Endodermal cell (in vitro differentiated cells): ENCODE measurements at regions not wholly inside any gene's neighbourhood (a gene's known extent, or its start where the extent isn't known, plus 50 kb on each side); places are given as distances from the start of the nearest gene placed in this dataset.
"Not testable (repeated sequence)": the region's sequence is repeated elsewhere in the genome, so short reads cannot be mapped to it uniquely, and the experiment has no call there.

ENCODE experiments used
- DNase-seq: peaks from one replicate; pipeline ENCODE4 v3.0.0-alpha.2; 2017
- H3K27ac ChIP-seq: 2 replicates; pipeline ENCODE4 v1.5.1; 2013; ENCODE audit warnings: mild to moderate bottlenecking, low read depth, low read length, moderate library complexity
- H3K27me3 ChIP-seq: 2 replicates; pipeline ENCODE4 v1.6.1; 2013; ENCODE audit warnings: mild to moderate bottlenecking, low read length, moderate library complexity; ENCODE audit not compliant: insufficient read depth, control insufficient read depth, poor library complexity, severe bottlenecking
- H3K36me3 ChIP-seq: 2 replicates; pipeline ENCODE4 v1.7.0; 2013; ENCODE audit warnings: mild to moderate bottlenecking, low read length, moderate library complexity; ENCODE audit not compliant: control insufficient read depth, insufficient read depth
- H3K4me1 ChIP-seq: one replicate; pipeline ENCODE4 v1.7.0; 2013; ENCODE audit warnings: low read length; ENCODE audit not compliant: control insufficient read depth, insufficient read depth
- H3K4me3 ChIP-seq: 2 replicates; pipeline ENCODE4 v1.5.1; 2013; ENCODE audit warnings: mild to moderate bottlenecking, low read length, moderate library complexity
- H3K9ac ChIP-seq: 2 replicates; pipeline ENCODE4 v1.6.1; 2013; ENCODE audit warnings: mild to moderate bottlenecking, low read length, moderate library complexity; ENCODE audit not compliant: poor library complexity, severe bottlenecking; ENCODE audit errors: extremely low read depth
- H3K9me3 ChIP-seq: 2 replicates; pipeline ENCODE4 v1.6.1; 2013; ENCODE audit warnings: mild to moderate bottlenecking, low read length, moderate library complexity; ENCODE audit not compliant: control insufficient read depth
- H3K27ac Mint-ChIP-seq: 2 replicates; pipeline ENCODE4 v1.8.0; 2020; ENCODE audit warnings: mixed read lengths
- H3K27me3 Mint-ChIP-seq: 2 replicates; pipeline ENCODE4 v1.8.0; 2021; ENCODE audit warnings: mild to moderate bottlenecking, mixed read lengths; ENCODE audit not compliant: insufficient read depth
- H3K36me3 Mint-ChIP-seq: 2 replicates; pipeline ENCODE4 v1.8.0; 2020; ENCODE audit warnings: low read depth, mixed read lengths
- H3K4me1 Mint-ChIP-seq: 2 replicates; pipeline ENCODE4 v1.8.0; 2020; ENCODE audit warnings: mixed read lengths
- H3K4me3 Mint-ChIP-seq: 2 replicates; pipeline ENCODE4 v1.8.0; 2020; ENCODE audit warnings: mild to moderate bottlenecking, moderate library complexity, mixed read lengths
- H3K9me3 Mint-ChIP-seq: 2 replicates; pipeline ENCODE4 v1.8.0; 2020; ENCODE audit warnings: mild to moderate bottlenecking, mixed read lengths
- CTCF ChIP-seq: fragments of 200-600 bp; sonication (generic); conservative IDR thresholded peaks from 2 replicates; pipeline ENCODE4 v1.5.0; 2021; ENCODE audit warnings: antibody characterized with exemption, mild to moderate bottlenecking
- WGBS, 2 experiments: methylation state at CpG; one replicate each; pipeline versions ENCODE4 v1.1.5 to v1.1.7; 2013; ENCODE audit warnings: missing lambda C conversion rate in 2 of 2, mixed read lengths in 1 of 2; ENCODE audit not compliant: insufficient coverage in 1 of 2, insufficient read length in 1 of 2; 5-methylcytosine and 5-hydroxymethylcytosine counted together

- H3K4me1 Mint-ChIP-seq = peaks cover 8% of the 10 kb centered on the region
- no peaks in the 10 kb centered on the region for H3K36me3 Mint-ChIP-seq
- Histone ChIP-seq H3K27me3 (no peaks in the 10 kb centered on the region), H3K36me3 (no peaks in the 10 kb centered on the region), H3K9ac (no peak overlapping the region), H3K27ac (no peak overlapping the region), H3K9me3 (no peaks in the 10 kb centered on the region), H3K4me3 (no peak overlapping the region), H3K4me1 (no peaks in the 10 kb centered on the region)
- no peak overlapping the region for H3K27ac Mint-ChIP-seq
- peaks cover 25% of the 10 kb centered on the region for H3K27me3 Mint-ChIP-seq
- TF ChIP-seq CTCF = no peak
- peak; percentile 63 for DNase-seq
- peak overlapping the region; percentile 61 for H3K4me3 Mint-ChIP-seq
- WGBS, 2 experiments = 87 to 90% methylated on average over 8 to 17 of the region's 17 CpGs
- no peaks in the 10 kb centered on the region for H3K9me3 Mint-ChIP-seq
These were observed 103.5 kb upstream of the SIMC1 start for GRCh38 chr5:176134529-176135223.

- not testable (repeated sequence) for H3K9ac ChIP-seq, H3K27ac ChIP-seq, H3K27ac Mint-ChIP-seq, H3K4me1 ChIP-seq, DNase-seq, H3K27me3 ChIP-seq, H3K4me1 Mint-ChIP-seq, H3K4me3 Mint-ChIP-seq, H3K4me3 ChIP-seq, H3K27me3 Mint-ChIP-seq
- H3K36me3 ChIP-seq = peaks cover 36% of the 10 kb centered on the region
- peaks cover 27% of the 10 kb centered on the region for H3K9me3 ChIP-seq
- Mint-ChIP-seq H3K36me3 (peaks cover 44% of the 10 kb centered on the region), H3K9me3 (peaks cover 13% of the 10 kb centered on the region)
- 95% methylated on average over 1 of the region's 1 CpG; no CpG with 5 or more reads in 1 of the 2 experiments for WGBS, 2 experiments
These were observed 98.1 kb upstream of the SIMC1 start for GRCh38 chr5:176140138-176140537.

GRCh38 chr5:176144508-176144907 lies 93.7 kb upstream of the SIMC1 start:
- Mint-ChIP-seq H3K4me3 (no peak overlapping the region), H3K4me1 (peaks cover 5% of the 10 kb centered on the region), H3K27ac (no peak overlapping the region), H3K27me3 (peaks cover 8% of the 10 kb centered on the region), H3K36me3 (peaks cover 46% of the 10 kb centered on the region), H3K9me3 (peaks cover 13% of the 10 kb centered on the region)
- no peaks in the 10 kb centered on the region for H3K27me3 ChIP-seq
- H3K9me3 ChIP-seq = peaks cover 27% of the 10 kb centered on the region
- TF ChIP-seq CTCF = no peak
- H3K4me1 ChIP-seq = no peaks in the 10 kb centered on the region
- no peak overlapping the region for H3K4me3 ChIP-seq
- 90 to 100% methylated on average over 2 of the region's 2 CpGs for WGBS, 2 experiments
- DNase-seq = no peak
- peaks cover 52% of the 10 kb centered on the region for H3K36me3 ChIP-seq
- no peak overlapping the region for H3K27ac ChIP-seq
- H3K9ac ChIP-seq = no peak overlapping the region

DNA sequence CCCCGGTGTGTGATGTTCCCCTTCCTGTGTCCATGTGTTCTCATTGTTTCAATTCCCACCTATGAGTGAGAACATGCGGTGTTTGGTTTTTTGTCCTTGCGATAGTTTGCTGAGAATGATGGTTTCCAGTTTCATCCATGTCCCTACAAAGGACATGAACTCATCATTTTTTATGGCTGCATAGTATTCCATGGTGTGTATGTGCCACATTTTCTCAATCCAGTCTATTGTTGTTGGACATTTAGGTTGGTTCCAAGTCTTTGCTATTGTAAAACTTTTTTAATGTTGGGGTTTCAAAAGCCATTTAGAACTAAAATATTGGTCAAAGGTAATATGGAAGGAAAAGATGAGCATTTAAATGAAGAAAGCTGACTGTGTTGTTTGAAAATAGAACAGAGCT lies 88.3 kb upstream of the SIMC1 start:
- Mint-ChIP-seq H3K4me1 (peaks cover 34% of the 10 kb centered on the region), H3K27me3 (peaks cover 10% of the 10 kb centered on the region)
- H3K27ac ChIP-seq, H3K4me3 ChIP-seq, H3K36me3 Mint-ChIP-seq, H3K27me3 ChIP-seq, H3K4me3 Mint-ChIP-seq, H3K9me3 Mint-ChIP-seq, H3K9ac ChIP-seq, H3K9me3 ChIP-seq, DNase-seq, H3K27ac Mint-ChIP-seq: not testable (repeated sequence)
- no CpG with 5 or more reads among the region's 3 CpGs for WGBS, 2 experiments
- Histone ChIP-seq H3K36me3 (peaks cover 19% of the 10 kb centered on the region), H3K4me1 (peaks cover 15% of the 10 kb centered on the region)
